SH-SY5Y (cell line): ENCODE measurements at regions not wholly inside any gene's neighbourhood (a gene's known extent, or its start where the extent isn't known, plus 50 kb on each side); places are given as distances from the start of the nearest gene placed in this dataset.

ENCODE experiments used
- GATA2 ChIP-seq: IDR thresholded peaks from 2 replicates; pipeline ENCODE4 v1.6.1; 2011; ENCODE audit warnings: mild to moderate bottlenecking, low read depth, low read length
- GATA3 ChIP-seq: IDR thresholded peaks from 2 replicates; pipeline ENCODE4 v1.6.1; 2011; ENCODE audit warnings: low read depth, mild to moderate bottlenecking, low read length, moderate library complexity

GRCh38 chrX:40843643-40844042 lies 108.3 kb upstream of the MED14 start:
- no peak for TF ChIP-seq GATA2
- no peak for TF ChIP-seq GATA3
